ENCODE measurements at regions not wholly inside any gene's neighbourhood (a gene's known extent, or its start where the extent isn't known, plus 50 kb on each side); places are given as distances from the start of the nearest gene placed in this dataset.
"Not testable (repeated sequence)": the region's sequence is repeated elsewhere in the genome, so short reads cannot be mapped to it uniquely, and the experiment has no call there.

DNA sequence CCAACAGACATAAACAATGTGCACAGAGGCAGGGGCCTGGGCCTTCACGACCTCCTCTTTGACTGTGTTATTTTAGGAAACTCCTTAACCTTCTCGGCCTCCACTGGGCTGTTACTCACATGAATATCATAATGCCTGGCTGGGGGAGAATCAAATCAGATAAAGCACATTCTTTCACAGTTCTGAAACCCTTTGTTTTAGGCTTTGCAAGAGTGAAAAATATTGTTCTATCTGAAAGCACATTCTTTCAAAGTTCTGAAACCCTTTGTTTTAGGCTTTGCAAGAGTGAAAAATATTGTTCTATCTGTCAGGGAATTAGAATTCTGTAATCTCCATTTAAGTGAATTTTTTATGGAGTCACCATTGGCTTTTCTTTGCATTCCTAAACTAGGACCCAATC, 50.7 kb upstream of the SYNDIG1 start:
- DNase-seq, result no peak

DNA sequence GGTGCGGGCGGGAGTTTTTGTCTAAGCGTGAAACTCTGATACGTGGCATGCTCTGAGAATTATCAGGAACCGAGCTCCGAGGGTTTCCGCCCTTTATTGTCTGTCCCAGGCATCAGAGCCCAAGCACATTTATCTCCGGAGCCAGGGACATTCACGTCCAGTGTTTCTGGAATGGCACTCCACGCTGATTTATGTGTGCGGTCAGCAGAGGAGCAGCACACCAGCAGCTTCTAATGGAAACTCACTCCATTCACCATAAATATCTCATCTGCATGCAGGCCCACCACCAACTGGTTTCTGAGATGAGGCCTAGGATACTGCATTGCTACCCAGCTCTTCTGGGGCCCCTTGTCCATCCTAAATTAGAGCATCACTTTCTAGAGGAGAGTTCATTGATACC, 51.9 kb upstream of the SYNDIG1 start:
- DNase-seq, result no peak

DNA sequence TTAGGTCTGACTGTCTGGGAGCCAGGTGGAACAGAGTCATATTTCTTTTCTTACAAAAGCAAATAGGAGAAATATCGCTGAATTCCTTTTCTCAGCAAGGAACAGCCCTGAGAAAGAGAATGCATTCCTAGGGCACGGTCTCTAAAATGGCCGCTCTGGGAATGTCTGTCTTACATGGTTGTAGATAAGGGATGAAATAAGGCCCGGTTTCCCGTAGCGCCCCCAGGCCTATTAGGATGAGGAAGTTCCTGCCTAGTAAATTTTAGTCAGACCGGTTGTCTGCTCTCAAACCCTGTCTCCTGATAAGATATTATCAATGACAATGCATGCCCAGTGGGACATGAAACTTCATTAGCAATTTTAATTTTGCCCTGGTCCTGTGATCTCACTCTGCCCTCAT, 54.0 kb upstream of the SYNDIG1 start:
- DNase-seq, result not testable (repeated sequence)

DNA sequence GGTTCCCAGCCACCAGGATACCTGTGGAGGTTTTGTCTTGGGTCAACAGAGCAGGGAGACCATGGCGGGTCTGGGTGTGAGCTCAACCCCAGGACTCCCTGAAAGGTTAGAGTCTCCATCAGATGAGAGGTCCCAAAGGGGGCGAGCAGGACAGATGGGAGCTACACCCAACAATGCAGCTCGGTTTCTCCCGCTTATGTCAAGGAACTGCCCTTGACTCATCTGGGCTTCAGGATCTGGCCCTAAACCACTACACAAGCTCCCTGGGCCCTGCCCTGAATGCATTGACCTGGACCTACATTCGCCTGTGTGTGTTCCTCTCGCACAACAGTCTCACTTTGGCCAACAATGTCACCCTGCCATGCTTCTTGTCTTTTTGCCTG, 57.6 kb upstream of the SYNDIG1 start:
- DNase-seq, result no peak

DNA sequence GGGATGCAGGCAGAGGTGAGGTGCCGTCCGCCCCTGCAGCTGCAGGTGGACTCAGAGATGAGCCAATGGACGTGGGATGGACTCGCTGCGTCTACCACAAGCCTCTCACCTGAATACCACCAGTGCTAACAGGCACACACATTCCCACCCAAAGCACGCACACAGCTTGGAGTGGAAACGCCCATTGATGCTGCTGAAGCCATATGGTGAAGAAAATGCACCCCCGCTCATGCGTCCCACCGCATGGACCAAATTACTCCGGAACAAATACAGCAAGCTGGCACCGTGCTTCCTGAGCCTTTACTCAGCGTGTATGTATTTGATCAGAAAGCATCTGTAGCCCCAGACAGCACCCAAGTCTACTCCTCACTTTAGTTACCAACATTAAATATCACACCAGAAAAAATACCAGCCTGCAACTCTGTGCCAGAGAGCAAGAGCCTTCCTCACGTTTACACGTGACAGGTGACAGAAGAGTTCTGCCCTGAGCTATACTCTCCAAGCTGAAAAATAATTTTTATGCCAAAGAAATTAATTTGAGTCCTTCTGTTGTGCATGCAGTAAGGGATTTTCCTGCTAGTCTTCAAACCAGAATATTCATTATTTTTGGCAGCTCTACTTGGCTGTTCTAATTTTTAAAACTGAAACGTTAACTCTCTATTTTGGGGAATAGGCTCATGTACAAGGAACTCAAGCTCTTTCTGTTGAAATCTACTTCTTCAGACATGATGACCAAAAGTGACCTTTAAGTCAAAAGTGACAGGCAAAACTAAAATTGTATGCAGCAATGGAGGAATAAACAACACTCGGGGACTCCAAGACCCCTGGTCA, 58.2 kb upstream of the SYNDIG1 start:
- no peak for DNase-seq

DNA sequence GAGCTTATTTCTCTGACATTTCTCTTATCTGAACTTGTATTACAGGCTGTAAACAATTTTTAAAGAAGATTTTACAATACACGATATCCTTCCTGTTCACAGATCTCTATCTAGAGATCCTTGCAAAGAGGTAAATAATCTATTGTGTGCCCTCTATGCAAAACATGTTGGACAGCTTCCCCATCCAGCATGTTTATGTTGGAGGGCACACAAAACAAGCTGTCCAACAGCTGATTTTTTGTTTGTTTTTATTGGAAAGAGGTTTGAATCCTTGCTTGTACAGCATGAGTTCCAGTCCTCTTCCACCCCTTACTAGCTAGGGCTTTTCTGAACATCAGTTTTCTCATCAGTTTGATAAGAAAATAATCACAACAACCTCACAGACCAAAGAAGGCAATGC, 62.3 kb upstream of the SYNDIG1 start:
- no peak for DNase-seq

DNA sequence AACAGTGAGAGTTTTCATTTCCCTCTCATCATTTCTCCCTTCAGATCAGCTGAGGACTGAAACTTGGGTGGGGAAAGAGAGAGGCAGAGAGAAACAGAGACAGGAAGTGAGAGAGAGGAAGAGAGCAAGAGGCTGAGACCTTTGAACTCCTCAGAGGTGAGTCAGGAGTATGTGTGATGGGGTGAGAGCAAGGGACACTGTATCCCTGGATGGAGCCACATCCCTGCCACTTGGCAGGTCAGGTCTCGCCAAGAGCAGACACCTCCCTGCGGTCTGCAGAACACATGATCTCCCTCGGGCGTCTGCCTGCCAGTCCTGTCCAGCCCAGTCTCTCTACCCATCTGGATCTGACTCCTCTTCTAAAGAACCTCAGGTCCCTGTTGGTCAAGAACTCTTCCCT, 62.7 kb upstream of the SYNDIG1 start:
- DNase-seq, result no peak

DNA sequence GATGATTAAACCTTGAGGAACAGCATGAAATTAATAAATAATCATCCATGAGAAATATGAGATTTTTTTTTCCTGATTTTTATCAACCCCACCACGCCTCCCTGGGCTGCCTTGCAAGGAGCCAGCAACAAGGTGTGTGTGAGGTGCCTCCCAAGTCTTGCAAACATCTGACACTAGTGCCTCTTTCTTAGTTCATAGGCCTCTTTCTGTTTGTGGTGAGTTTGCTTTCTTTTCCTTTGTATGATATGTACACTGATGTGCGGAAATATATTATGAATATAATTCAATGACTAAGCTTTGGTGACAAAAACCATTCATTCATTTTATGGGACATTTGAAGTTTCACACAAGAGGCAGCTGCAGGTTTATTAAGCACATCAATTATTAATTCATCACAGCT, 63.2 kb upstream of the SYNDIG1 start:
- no peak for DNase-seq

DNA sequence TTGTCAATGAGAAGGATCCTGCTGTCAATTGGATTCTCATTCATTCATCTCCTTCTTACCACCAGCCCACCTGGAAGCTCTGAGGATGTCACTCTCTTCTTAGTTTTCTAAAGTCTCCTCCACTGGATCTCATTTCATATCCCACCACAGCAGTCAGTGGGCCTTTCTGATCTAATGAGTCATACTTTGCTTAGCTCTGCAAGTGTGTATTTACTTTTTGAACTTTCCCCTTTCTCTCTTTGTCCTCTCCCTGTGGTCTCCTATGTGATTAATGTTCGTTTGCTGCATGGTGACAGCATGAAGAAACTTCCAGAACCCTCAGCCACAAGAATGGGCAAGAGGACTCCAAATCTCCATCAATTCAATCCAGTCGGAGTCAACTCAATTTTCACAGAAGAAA, 63.6 kb upstream of the SYNDIG1 start:
- no peak for DNase-seq

DNA sequence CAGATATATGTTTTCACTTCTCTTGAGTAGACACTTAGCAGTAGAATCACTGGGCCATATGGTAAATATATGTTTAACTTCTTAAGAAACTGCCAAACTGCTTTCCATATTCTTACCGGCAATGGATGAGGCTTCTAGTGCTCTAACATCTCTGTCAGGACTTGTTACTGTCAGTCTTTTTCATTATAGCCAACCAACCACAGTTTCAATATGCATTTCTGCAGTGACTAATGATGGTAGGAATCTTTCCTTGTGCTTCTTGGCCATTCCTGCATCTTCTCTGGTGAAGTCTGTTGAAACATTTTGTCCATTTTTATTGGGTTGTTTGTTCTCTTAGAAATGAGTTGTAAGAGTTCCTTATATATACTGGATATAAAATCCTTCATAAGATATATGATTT, 66.0 kb upstream of the SYNDIG1 start:
- DNase-seq, result no peak

DNA sequence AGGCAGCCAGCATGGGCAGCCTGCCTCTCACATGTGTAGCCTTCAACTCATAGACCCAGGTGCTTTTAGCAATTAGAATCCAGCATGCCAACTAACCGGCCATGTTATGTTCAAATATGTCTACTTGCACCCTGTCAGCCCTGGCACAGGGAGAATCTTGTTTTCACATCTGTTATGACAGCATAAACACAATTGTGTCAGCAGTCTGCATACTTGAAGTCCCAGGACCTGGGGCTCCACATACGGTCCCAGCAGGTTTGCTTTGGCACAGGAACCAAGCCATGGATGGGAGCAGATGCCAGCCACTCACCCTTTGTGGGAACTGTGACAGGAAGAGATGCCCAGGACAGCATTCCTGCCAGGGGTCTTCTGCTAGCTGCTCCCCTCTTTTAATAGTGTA, 67.2 kb upstream of the SYNDIG1 start:
- no peak for DNase-seq

DNA sequence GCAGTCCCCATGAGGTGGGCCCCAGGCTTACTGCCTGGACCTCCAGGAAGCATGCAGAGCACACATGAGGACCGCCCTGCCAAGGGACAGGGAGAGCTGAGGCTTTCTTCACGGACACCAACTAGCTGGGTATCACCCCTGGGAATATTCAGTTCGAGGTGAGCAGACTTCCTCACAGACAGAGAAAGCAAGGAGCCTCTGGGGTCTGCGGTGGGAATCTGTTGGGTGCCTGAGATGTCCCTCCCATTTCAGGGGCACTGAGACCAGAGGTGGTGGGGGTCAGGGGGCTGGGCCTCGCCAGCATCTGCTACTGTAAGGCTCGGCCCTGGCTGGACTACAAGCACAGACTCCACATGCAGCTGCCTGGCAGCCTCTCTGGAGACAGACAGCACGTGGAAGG, 74.3 kb upstream of the SYNDIG1 start:
- no peak for DNase-seq

DNA sequence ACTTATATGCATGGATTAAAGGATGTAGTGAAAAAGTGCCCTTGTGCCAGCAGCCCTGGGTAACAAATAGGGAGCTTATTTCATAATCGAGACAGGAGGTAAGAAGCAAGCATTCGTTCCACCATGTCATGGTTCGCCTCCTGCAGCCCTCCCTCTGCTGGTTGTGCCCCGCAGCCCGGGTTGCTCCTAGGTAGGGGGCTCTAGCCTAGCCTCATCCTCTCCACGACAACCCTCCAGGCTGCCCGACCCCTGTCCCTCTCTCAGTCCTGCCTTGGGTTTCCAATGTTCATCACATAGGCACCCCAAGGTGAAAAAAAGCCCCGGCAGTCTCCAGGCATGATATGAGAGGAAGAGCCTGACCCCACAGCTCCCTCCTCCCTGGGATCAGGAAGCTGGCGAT, 75.5 kb upstream of the SYNDIG1 start:
- no peak for DNase-seq

DNA sequence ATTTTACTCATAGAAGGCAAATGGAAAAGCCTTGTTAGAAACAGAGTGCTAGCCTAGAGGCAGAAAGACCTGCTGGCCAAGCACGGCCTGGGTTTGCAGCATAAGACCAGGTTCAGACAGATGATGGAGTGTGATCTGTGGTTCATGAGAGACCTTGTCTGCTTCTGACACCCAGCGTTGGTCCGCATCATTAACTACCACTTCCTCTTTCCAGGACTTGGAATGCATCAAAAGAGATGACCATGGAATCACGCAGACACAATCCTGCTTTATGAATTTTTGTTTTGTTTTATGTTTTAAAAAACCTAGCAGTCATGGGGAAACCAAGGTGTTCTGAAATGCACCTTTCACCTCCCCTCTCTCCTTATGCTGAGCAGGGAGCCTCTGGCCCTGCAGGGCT, 76.8 kb upstream of the SYNDIG1 start:
- DNase-seq, result no peak

DNA sequence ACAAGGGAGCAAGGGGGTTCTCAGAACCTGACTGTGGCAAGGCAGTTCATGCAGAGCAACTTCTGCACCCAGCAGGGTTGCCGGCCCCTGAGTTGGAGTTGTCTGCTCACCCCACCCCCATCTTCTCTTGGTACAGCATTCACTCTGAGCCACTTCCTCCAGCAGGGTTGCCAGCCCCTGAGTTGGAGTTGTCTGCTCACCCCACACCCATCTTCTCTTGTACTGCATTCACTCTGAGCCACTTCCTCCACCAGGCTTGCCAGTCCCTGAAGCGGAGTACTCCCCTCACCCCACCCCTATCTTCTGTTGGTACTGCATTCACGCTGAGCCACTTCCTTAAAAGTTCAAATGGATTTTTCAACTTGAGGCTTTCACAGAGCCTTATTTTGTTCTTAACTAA, 79.7 kb upstream of the SYNDIG1 start:
- DNase-seq, result peak; percentile 5 to 14

DNA sequence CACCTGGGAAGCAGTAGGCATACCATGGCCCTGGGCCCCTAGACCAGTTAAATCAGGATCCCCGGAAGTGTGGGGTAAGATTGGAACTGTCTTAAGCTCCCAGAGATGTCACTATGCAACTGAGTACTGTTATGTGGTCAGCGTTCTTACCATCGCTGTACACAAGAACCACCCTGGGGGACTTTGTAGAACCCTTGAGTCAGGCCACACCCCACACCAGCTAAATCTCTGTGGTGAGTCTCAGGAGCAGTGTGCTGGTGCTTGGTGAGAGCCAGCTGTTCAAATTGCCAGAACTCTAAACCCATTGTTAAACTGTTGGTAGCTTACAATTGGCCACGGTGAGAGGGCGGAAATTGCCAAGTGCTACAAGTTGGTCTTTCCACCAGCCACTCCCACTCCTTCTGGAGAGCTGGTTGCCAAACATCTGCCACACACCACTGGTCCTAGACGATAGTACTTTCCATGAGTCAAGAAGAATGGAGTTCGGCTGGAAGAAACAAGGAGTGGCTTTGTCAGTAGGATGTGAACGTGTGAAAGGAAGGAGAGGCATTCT, 80.5 kb upstream of the SYNDIG1 start:
- DNase-seq, result no peak

DNA sequence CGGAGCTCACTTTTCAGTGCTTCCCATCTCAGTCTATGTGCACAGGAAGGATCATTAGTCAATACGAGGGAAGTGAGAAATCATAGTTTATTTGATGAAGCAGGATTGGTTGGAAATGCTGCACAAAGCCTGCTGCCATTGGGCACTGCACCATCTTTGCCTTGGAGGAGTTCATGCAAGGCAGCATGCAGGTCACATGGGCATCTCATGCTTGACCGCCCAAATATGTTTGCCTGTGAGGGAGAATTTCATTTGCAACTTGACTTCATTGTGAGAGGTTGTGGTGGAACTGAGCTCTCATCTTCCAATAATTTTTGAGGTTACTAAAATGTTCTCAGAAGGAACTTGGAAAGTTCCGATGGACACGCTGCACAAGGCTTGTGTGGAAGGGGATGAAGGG, 83.9 kb upstream of the SYNDIG1 start:
- no peak for DNase-seq

DNA sequence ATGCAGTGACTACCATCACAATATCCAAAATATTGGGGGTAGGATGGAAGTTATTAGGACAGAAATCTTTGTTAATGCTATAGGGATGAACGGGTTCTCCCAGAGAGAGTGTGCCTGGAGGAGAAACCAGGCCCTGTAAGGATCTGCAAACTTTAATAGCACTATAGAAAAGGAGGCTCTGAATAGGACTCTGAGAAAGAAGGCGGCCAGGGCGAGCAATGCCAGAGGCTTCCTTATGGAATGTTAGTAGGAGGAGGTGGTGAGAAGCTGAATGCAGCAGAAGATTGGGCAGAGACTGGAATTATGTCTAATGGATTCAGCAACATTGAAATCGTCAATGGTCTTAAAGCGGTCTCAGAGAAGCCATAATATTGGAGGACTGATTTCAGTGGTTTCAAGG, 84.6 kb upstream of the SYNDIG1 start:
- DNase-seq, result no peak

DNA sequence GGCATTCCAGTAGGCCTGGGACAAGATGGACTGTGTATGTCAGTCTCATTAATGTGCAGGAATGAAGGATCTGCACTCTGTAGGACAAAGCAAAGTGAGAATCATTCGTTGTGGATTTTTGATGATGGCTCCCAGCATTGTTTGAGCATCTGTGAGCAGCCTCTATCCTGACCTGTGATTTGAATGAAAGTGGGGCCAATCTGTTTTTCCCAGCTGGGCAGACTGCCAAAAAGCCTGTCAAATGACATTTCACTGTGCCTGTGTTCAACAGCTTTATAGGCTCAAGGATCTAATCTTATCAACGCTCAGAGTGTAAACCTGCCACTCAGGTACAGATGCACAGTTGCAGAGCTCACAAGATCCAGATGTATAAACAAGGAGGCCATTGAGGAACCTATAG, 86.7 kb upstream of the SYNDIG1 start:
- no peak for DNase-seq

DNA sequence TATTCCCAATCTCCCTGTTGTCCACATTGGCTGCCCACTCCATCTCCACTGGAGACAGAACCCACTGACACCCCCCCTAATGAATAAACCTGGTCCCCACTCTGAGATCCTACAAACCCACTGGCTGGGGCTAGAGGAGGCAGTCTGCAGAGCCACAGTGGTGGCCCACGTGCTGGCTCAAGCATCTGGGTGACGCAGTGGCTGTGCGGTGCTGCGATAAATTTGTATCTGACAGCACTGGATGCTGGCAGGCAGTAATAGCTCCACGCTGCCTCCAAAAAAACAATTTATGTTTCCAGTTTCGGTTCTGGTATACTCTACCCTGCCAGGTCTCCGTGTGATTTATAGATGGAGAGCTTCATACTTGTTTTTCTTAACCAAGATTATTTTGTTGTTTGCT, 87.1 kb upstream of the SYNDIG1 start:
- no peak for DNase-seq

DNA sequence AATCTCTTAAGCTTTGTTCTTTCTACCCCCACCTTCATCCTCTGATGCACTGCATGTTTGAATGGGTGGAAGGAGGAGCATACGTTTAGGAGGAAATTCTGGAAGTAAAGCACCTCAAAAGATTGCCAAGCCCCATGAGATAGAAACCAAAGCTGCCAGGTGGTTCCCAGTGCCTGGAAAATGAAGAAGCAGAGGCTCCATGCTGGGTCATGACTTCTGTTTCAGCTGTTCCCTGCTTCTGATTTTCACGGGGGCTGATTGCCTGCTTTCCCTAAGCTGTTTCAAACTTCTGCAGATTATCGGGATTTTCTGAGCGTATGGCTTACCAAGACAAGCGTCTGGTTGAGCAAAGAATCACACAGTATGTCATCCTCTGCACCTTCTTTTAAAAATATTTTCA, 87.5 kb upstream of the SYNDIG1 start:
- DNase-seq, result no peak

DNA sequence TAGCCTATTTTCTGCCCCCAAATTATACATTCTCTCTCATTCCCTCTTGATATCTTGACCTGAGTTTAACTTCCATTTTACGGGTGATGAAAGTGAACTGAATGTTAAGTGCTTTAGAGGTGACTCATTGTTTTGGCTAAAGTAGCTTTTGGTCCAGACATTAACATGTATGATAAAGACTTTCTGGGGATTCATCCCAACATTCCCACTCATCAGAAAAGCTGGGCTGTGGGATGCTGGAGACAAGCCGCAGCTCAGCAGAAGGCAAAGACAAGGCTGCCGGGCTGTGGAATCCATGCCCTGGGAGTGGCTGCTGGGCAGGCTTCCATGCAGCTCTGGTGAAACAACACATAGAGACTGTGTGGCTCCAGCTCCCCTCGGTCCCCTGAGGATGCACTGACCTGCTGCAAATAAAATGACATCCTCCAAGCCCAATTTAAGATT, 89.9 kb upstream of the SYNDIG1 start:
- no peak for DNase-seq

DNA sequence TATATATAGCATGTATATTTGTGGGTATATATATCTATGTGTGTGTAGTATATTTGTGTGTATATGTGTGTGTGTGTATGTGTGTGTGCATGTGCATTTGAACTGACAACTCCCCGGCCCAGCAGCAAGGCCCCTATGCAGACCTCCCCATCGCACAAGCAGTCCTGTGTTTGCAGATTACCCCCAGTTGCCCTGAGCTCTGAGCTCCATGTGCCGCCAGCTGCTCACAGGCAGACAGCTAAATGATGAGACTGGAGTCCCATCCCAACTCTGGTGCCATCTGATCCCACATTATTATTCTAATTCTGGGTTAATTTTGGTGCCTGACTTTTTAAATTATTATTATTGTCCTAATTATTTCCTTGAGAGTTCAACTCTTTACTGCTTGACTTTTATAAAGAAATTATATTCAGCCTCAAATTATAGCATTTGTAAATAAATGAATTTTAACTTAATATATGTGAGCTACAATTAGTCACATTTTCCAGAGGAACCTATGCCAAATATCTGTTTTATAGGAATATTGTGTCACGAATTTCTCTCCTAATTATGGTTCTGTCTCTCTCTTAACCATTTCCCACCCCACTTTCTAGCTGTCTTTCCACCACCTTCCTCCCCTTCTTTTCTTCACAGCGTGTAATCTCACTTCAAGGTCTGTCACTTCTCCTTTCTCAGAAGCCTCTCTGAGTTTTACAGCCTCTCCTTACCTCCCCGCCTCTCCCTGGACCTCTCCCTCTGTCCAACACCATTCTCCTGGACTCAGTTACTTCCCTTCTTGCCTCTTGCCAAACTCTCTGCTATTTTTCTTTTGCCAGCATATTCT, 90.6 kb upstream of the SYNDIG1 start:
- no peak for DNase-seq
